A673 (cell line): ENCODE measurements at regions not wholly inside any gene's neighbourhood (a gene's known extent, or its start where the extent isn't known, plus 50 kb on each side); places are given as distances from the start of the nearest gene placed in this dataset.

Experiments
- EZH2 ChIP-seq: fragments of 200-600 bp; sonication (generic); IDR thresholded peaks from 2 replicates; pipeline ENCODE4 v1.6.1; 2017; ENCODE audit warnings: borderline replicate concordance, low read depth, mild to moderate bottlenecking, mixed read lengths, antibody characterized with exemption, low read length; ENCODE audit not compliant: poor library complexity, severe bottlenecking
- TF ChIP-seq, protein P1 (sequence below): fragments of 300-800, 200-600 bp; sonication (generic); conservative IDR thresholded peaks from 2 replicates; pipeline ENCODE4 v1.5.1; 2017; ENCODE audit warnings: low read depth, mild to moderate bottlenecking, antibody characterized with exemption, low read length, moderate library complexity, mixed read lengths

- TF ChIP-seq, protein P1, sequence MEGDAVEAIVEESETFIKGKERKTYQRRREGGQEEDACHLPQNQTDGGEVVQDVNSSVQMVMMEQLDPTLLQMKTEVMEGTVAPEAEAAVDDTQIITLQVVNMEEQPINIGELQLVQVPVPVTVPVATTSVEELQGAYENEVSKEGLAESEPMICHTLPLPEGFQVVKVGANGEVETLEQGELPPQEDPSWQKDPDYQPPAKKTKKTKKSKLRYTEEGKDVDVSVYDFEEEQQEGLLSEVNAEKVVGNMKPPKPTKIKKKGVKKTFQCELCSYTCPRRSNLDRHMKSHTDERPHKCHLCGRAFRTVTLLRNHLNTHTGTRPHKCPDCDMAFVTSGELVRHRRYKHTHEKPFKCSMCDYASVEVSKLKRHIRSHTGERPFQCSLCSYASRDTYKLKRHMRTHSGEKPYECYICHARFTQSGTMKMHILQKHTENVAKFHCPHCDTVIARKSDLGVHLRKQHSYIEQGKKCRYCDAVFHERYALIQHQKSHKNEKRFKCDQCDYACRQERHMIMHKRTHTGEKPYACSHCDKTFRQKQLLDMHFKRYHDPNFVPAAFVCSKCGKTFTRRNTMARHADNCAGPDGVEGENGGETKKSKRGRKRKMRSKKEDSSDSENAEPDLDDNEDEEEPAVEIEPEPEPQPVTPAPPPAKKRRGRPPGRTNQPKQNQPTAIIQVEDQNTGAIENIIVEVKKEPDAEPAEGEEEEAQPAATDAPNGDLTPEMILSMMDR: no peak
- no peak for TF ChIP-seq EZH2
Measured at GRCh38 chr15:59892985-59893384, 111.1 kb upstream of the FOXB1 start.
